Caco-2 (cell line): ENCODE measurements at regions not wholly inside any gene's neighbourhood (a gene's known extent, or its start where the extent isn't known, plus 50 kb on each side); places are given as distances from the start of the nearest gene placed in this dataset.

Experiments used
- BruUV-seq: library from RNA; stranded (reverse); fragments of 400-500 nt; replicated peaks from 2 replicates; lab custom pipeline; 2021; lab: Mats Ljungman, UMichigan
- CTCF ChIA-PET: fragments of 300-600 bp; sonication (Branson Sonifier 250); formaldehyde crosslinking; loops from one replicate; lab custom pipeline; 2022; ENCODE audit warnings: antibody characterized with exemption; lab: Charles Lee
- POLR2A ChIA-PET: fragments of 300-600 bp; sonication (Branson Sonifier 250); formaldehyde crosslinking; loops from one replicate; lab custom pipeline; 2022; ENCODE audit warnings: antibody characterized with exemption; lab: Charles Lee
- DNase-seq, 2 experiments: peaks; one replicate each; pipeline versions ENCODE4 v3.0.0 to v3.0.0-alpha.2; 2020 to 2022
- H3K27me3 ChIP-seq: replicated peaks from 2 replicates; pipeline ENCODE4 v1.6.0; 2011; ENCODE audit warnings: low read length; ENCODE audit not compliant: control insufficient read depth, insufficient read depth
- H3K36me3 ChIP-seq: 2 replicates; pipeline ENCODE4 v1.5.1; 2011; ENCODE audit warnings: low read length; ENCODE audit not compliant: control insufficient read depth, insufficient read depth
- H3K4me1 ChIP-seq: fragments of 250-450 bp; sonication (Bioruptor Pico); 2 replicates; pipeline ENCODE4 v1.5.1; 2020; ENCODE audit warnings: mild to moderate bottlenecking
- H3K4me3 ChIP-seq: 2 replicates; pipeline ENCODE4 v1.5.1; 2011; ENCODE audit warnings: low read depth, mild to moderate bottlenecking, control low read depth, low read length
- H3K9me3 ChIP-seq: fragments of 250-450 bp; sonication (Bioruptor Pico); 2 replicates; pipeline ENCODE4 v1.5.1; 2020; ENCODE audit warnings: mild to moderate bottlenecking, moderate library complexity
- H3K27ac Mint-ChIP-seq: one replicate; pipeline ENCODE4 v1.8.0; 2022; ENCODE audit warnings: mixed read lengths; ENCODE audit not compliant: unreplicated experiment
- H3K27me3 Mint-ChIP-seq: one replicate; pipeline ENCODE4 v1.8.0; 2022; ENCODE audit warnings: mixed read lengths; ENCODE audit not compliant: insufficient read depth, unreplicated experiment
- H3K36me3 Mint-ChIP-seq: one replicate; pipeline ENCODE4 v1.8.0; 2022; ENCODE audit warnings: mild to moderate bottlenecking, mixed read lengths; ENCODE audit not compliant: insufficient read depth, unreplicated experiment
- H3K4me1 Mint-ChIP-seq: one replicate; pipeline ENCODE4 v1.8.0; 2022; ENCODE audit warnings: low read depth, mixed read lengths; ENCODE audit not compliant: unreplicated experiment
- H3K4me3 Mint-ChIP-seq: one replicate; pipeline ENCODE4 v1.8.0; 2022; ENCODE audit warnings: mild to moderate bottlenecking, moderate library complexity, mixed read lengths; ENCODE audit not compliant: unreplicated experiment
- H3K9me3 Mint-ChIP-seq: one replicate; pipeline ENCODE4 v1.8.0; 2022; ENCODE audit warnings: mixed read lengths; ENCODE audit not compliant: unreplicated experiment
- intact Hi-C: fragments of 100-400 bp; cut with micrococcal nuclease; formaldehyde crosslinking; loops from one replicate; pipeline ENCODE4 v1.10.0; 2022; ENCODE audit not compliant: unreplicated experiment
- TF ChIP-seq, protein P1 (sequence below), 2 experiments: fragments of 200-600 bp in 1 of 2; IDR thresholded peaks; 1 replicate in 1 of 2; 2 replicates in 1 of 2; pipeline versions ENCODE4 v1.5.1 to v1.8.0; 2011 to 2022; ENCODE audit warnings: antibody characterized with exemption in 1 of 2, control low read depth in 1 of 2, inconsistent platforms in 1 of 2, low read depth in 1 of 2, low read length in 1 of 2, mild to moderate bottlenecking in 1 of 2, moderate library complexity in 1 of 2; ENCODE audit not compliant: insufficient read depth in 1 of 2, severe bottlenecking in 1 of 2, unreplicated experiment in 1 of 2

DNA sequence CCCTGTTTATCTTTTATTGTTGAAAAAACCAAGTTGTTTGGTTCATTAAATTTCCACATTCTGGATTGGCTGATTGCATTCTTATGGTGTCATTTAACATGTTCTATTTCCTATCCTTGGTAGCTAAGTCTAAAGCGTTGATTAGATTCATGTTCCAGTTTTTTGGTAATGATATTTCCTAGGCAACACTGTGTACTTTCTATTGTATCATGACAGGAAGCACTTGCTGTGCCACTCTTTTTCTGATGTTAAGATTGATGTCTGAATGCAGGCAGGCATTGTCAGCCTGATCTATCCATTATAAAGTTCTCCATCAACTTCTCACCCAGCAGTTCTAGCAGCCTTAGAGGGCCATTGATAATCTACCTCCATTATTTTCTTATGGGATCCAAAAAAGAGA, 91.1 kb upstream of the ARID2 start:
- BruUV-seq, result no TSS peak
- Mint-ChIP-seq H3K4me1 (no peaks in the 10 kb centered on the region), H3K27ac (no peak overlapping the region), H3K9me3 (no peaks in the 10 kb centered on the region), H3K4me3 (no peak overlapping the region), H3K27me3 (no peaks in the 10 kb centered on the region), H3K36me3 (no peaks in the 10 kb centered on the region)
- CTCF ChIA-PET, result no interaction called here
- no peak for DNase-seq
- TF ChIP-seq, protein P1, sequence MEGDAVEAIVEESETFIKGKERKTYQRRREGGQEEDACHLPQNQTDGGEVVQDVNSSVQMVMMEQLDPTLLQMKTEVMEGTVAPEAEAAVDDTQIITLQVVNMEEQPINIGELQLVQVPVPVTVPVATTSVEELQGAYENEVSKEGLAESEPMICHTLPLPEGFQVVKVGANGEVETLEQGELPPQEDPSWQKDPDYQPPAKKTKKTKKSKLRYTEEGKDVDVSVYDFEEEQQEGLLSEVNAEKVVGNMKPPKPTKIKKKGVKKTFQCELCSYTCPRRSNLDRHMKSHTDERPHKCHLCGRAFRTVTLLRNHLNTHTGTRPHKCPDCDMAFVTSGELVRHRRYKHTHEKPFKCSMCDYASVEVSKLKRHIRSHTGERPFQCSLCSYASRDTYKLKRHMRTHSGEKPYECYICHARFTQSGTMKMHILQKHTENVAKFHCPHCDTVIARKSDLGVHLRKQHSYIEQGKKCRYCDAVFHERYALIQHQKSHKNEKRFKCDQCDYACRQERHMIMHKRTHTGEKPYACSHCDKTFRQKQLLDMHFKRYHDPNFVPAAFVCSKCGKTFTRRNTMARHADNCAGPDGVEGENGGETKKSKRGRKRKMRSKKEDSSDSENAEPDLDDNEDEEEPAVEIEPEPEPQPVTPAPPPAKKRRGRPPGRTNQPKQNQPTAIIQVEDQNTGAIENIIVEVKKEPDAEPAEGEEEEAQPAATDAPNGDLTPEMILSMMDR (IDR thresholded peaks at IDR 0.05; ENCODE audit: insufficient read depth in 1 of 2, low read depth in 1 of 2, low read length in 1 of 2, severe bottlenecking in 1 of 2, unreplicated experiment in 1 of 2), result no peak
- POLR2A ChIA-PET, result no interaction called here
- intact Hi-C loops, result no loop called here
- H3K36me3 ChIP-seq, result no peaks in the 10 kb centered on the region
- H3K9me3 ChIP-seq, result no peaks in the 10 kb centered on the region
- H3K4me1 ChIP-seq, result 0 out of 2 replicates have a peak, but pooled peaks cover 3% of the 10 kb centered on the region
- H3K27me3 ChIP-seq, result no peaks in the 10 kb centered on the region
- no peak overlapping the region for H3K4me3 ChIP-seq

GRCh38 chr12:45644541-45644940, 85.0 kb upstream of the ARID2 start:
- Mint-ChIP-seq H3K27me3 (no peaks in the 10 kb centered on the region), H3K9me3 (no peaks in the 10 kb centered on the region), H3K27ac (no peak overlapping the region), H3K4me1 (peaks cover 6% of the 10 kb centered on the region), H3K4me3 (no peak overlapping the region), H3K36me3 (no peaks in the 10 kb centered on the region)
- CTCF ChIA-PET, result no interaction called here
- Histone ChIP-seq H3K27me3 (no peaks in the 10 kb centered on the region), H3K36me3 (no peaks in the 10 kb centered on the region), H3K9me3 (no peaks in the 10 kb centered on the region), H3K4me3 (no peak overlapping the region), H3K4me1 (peaks cover 3% of the 10 kb centered on the region; the same call in 1 of the 2 replicates)
- DNase-seq, result no peak
- no TSS peak for BruUV-seq
- intact Hi-C loops, result no loop called here
- TF ChIP-seq, protein P1 (IDR thresholded peaks at IDR 0.05; ENCODE audit: insufficient read depth in 1 of 2, low read depth in 1 of 2, low read length in 1 of 2, severe bottlenecking in 1 of 2, unreplicated experiment in 1 of 2), result no peak
- POLR2A ChIA-PET, result no interaction called here

DNA sequence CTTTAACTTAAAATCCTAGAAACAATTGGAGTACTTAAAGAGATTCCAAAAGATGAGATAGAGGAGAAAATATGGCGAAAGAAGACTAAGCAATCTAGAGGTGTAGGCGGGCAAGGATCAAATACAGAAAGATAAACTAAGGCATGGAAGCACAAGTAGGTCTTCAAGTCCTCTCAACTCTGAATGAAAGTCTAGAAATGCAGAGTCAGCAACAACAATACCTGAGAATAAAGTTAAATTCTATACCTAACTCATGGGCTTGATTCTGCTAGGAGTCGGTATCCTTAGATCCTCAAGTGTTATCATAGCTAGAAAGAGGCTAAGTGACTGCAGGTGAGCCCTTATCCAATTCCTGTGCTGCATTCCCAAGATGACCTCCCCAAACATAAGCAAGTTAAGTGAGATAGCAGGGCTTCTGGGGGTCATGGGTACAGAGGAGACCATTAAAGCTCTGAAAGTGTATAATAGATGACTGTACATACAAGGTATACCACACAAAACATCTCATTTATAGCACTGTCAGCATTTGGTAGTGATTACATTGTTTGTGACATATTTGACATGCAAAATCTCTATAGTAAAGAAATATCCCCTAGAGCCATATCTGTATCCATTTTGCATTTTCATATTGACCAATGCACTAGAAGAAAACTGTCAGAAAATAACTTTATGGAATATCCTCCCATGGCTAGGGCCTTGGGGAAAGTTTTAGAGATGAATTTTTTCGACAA, 82.5 kb upstream of the ARID2 start:
- POLR2A ChIA-PET, result no interaction called here

More for the DNA sequence above, 82.5 kb upstream of the ARID2 start:
- no peak overlapping the region for H3K27ac Mint-ChIP-seq
- no peak for DNase-seq
- peaks cover 3% of the 10 kb centered on the region; the same call in 1 of the 2 replicates for H3K4me1 ChIP-seq
- H3K36me3 Mint-ChIP-seq, result no peaks in the 10 kb centered on the region
- BruUV-seq, result no TSS peak
- no peaks in the 10 kb centered on the region for H3K9me3 Mint-ChIP-seq
- TF ChIP-seq, protein P1 (IDR thresholded peaks at IDR 0.05; ENCODE audit: insufficient read depth in 1 of 2, low read depth in 1 of 2, low read length in 1 of 2, severe bottlenecking in 1 of 2, unreplicated experiment in 1 of 2), result no peak
- no peak overlapping the region for H3K4me3 Mint-ChIP-seq
- no peaks in the 10 kb centered on the region for H3K36me3 ChIP-seq
- intact Hi-C loops, result no loop called here
- CTCF ChIA-PET, result no interaction called here
- H3K9me3 ChIP-seq, result no peaks in the 10 kb centered on the region
- H3K4me3 ChIP-seq, result no peak overlapping the region
- H3K27me3 ChIP-seq, result no peaks in the 10 kb centered on the region
- H3K4me1 Mint-ChIP-seq, result peaks cover 6% of the 10 kb centered on the region
- no peaks in the 10 kb centered on the region for H3K27me3 Mint-ChIP-seq
